ENCODE measurements at regions not wholly inside any gene's neighbourhood (a gene's known extent, or its start where the extent isn't known, plus 50 kb on each side); places are given as distances from the start of the nearest gene placed in this dataset.

GRCh38 chr11:95684701-95685100, 104.9 kb downstream of the FAM76B start:
- Histone ChIP-seq H3K4me1 (ENCODE audit: control insufficient read depth in 1 of 2, insufficient read depth in 2 of 2, low read length in 2 of 2) (no peaks in the 10 kb centered on the region), H3K4me3 (replicated peaks in 1 of 2; ENCODE audit: low read depth in 1 of 2, low read length in 2 of 2) (no peak overlapping the region), H3K79me2 (ENCODE audit: insufficient read depth, low read length) (no peaks in the 10 kb centered on the region), H3K27ac (ENCODE audit: low read depth, low read length) (no peak overlapping the region), H2AFZ (ENCODE audit: low read depth, low read length, poor library complexity, severe bottlenecking) (no peak overlapping the region), H3K9me2 (ENCODE audit: insufficient read depth) (no peaks in the 10 kb centered on the region), H3K27me3 (ENCODE audit: insufficient read depth, low read length) (0 out of 2 replicates have a peak, but pooled peaks cover 3% of the 10 kb centered on the region), H3K4me2 (ENCODE audit: low read length) (no peak overlapping the region), H3K36me3 (ENCODE audit: control insufficient read depth in 1 of 2, insufficient read depth in 2 of 2, low read length in 2 of 2) (no peaks in the 10 kb centered on the region), H3K9me3 (ENCODE audit: control insufficient read depth in 1 of 2, insufficient read depth in 1 of 2, low read depth in 1 of 2, low read length in 2 of 2) (no peaks in the 10 kb centered on the region), H3K9ac (ENCODE audit: low read length) (no peak overlapping the region), H4K20me1 (ENCODE audit: insufficient read depth) (no peaks in the 10 kb centered on the region)
- BruUV-seq (replicated peaks): no TSS peak
- CTCF ChIA-PET: interaction anchor here (1.9 kb wide), 1 partner anchor 21 kb away, joined by 6 read pairs; no protein-coding TSS in a partner anchor
- RAD21 ChIA-PET (ENCODE audit: low non-redundant PET in 1 of 2, low total read pairs in 2 of 2, uncharacterized antibody in 2 of 2, unreplicated experiment in 2 of 2): no interaction called here
- ATAC-seq (no peak), DNase-seq (ENCODE audit: low read depth, low spot score) (no peak)
- no peak for TF ChIP-seq CEBPB (IDR thresholded peaks at IDR 0.05; ENCODE audit: low read depth)
- TF ChIP-seq POLR2A (IDR thresholded peaks at IDR 0.05; ENCODE audit: borderline replicate concordance, extremely low read depth, insufficient read depth, insufficient read length): no peak
- no peak for TF ChIP-seq JUND (IDR thresholded peaks at IDR 0.05)
- no peak for TF ChIP-seq ZBTB33 (IDR thresholded peaks at IDR 0.05; ENCODE audit: extremely low read depth, insufficient replicate concordance, low read length)
- no peak for TF ChIP-seq SRF (IDR thresholded peaks at IDR 0.05; ENCODE audit: low read depth)
- TF ChIP-seq TCF7L2 (IDR thresholded peaks at IDR 0.05; ENCODE audit: borderline replicate concordance, extremely low read depth, insufficient read depth, insufficient read length): no peak
- no peak for TF ChIP-seq CTCF (IDR thresholded peaks at IDR 0.05 in 2 of 3, conservative IDR thresholded peaks at IDR 0.05 in 1 of 3; ENCODE audit: borderline replicate concordance in 1 of 3, insufficient read depth in 1 of 3, low read depth in 2 of 3, low read length in 2 of 3)
- TF ChIP-seq EGR1 (IDR thresholded peaks at IDR 0.05; ENCODE audit: low read depth): no peak
- POLR2A ChIA-PET: no interaction called here
- intact Hi-C loops (cut with micrococcal nuclease): no loop called here

All from HCT116 (cell line).